Astrocyte (in vitro differentiated cells and primary cell): ENCODE measurements at regions not wholly inside any gene's neighbourhood (a gene's known extent, or its start where the extent isn't known, plus 50 kb on each side); places are given as distances from the start of the nearest gene placed in this dataset.

Experiments used
- DNase-seq: peaks from one replicate; pipeline ENCODE4 v3.0.0-alpha.2; 2010; ENCODE audit warnings: low read depth
- FAIRE-seq: peaks from 2 replicates; lab custom pipeline; 2011; peaks lifted over from hg19 to GRCh38; lab: Jason Lieb, UNC
- H2AFZ ChIP-seq: 2 replicates; pipeline ENCODE4 v1.6.0; 2012; ENCODE audit warnings: low read depth, low read length, inconsistent platforms
- H3K27ac ChIP-seq: 2 replicates; pipeline ENCODE4 v1.5.1; 2011; ENCODE audit warnings: low read depth, low read length, inconsistent platforms
- H3K27me3 ChIP-seq: 2 replicates; pipeline ENCODE4 v1.6.0; 2011; ENCODE audit warnings: low read length, inconsistent platforms; ENCODE audit not compliant: insufficient read depth
- H3K36me3 ChIP-seq: 2 replicates; pipeline ENCODE4 v1.5.1; 2011; ENCODE audit warnings: low read length, inconsistent platforms; ENCODE audit not compliant: insufficient read depth
- H3K4me1 ChIP-seq: 2 replicates; pipeline ENCODE4 v1.5.1; 2011; ENCODE audit warnings: low read length, inconsistent platforms; ENCODE audit not compliant: insufficient read depth
- H3K4me2 ChIP-seq: 2 replicates; pipeline ENCODE4 v1.6.0; 2012; ENCODE audit warnings: low read length, inconsistent platforms
- H3K4me3 ChIP-seq: 2 replicates; pipeline ENCODE4 v1.5.1; 2011; ENCODE audit warnings: low read depth, mild to moderate bottlenecking, low read length, inconsistent platforms; ENCODE audit not compliant: insufficient read depth
- H3K79me2 ChIP-seq: 2 replicates; pipeline ENCODE4 v1.6.0; 2012; ENCODE audit warnings: mild to moderate bottlenecking, low read length, inconsistent platforms; ENCODE audit not compliant: insufficient read depth
- H3K9ac ChIP-seq: 2 replicates; pipeline ENCODE4 v1.6.0; 2012; ENCODE audit warnings: mild to moderate bottlenecking, low read length, inconsistent platforms
- H3K9me3 ChIP-seq: 2 replicates; pipeline ENCODE4 v1.5.1; 2012; ENCODE audit warnings: low read depth, mild to moderate bottlenecking, low read length, inconsistent platforms; ENCODE audit not compliant: insufficient read depth
- H4K20me1 ChIP-seq: 2 replicates; pipeline ENCODE4 v1.6.0; 2012; ENCODE audit warnings: low read length, inconsistent platforms; ENCODE audit not compliant: insufficient read depth
- H3K27ac Mint-ChIP-seq: one replicate; pipeline ENCODE4 v1.8.0; 2021; ENCODE audit warnings: mild to moderate bottlenecking, mixed read lengths; ENCODE audit not compliant: unreplicated experiment
- H3K27me3 Mint-ChIP-seq: one replicate; pipeline ENCODE4 v1.8.0; 2021; ENCODE audit warnings: low read depth, mixed read lengths; ENCODE audit not compliant: unreplicated experiment
- H3K36me3 Mint-ChIP-seq: one replicate; pipeline ENCODE4 v1.8.0; 2021; ENCODE audit warnings: low read depth, mixed read lengths; ENCODE audit not compliant: unreplicated experiment
- H3K4me1 Mint-ChIP-seq: one replicate; pipeline ENCODE4 v1.8.0; 2021; ENCODE audit warnings: low read depth, mixed read lengths; ENCODE audit not compliant: unreplicated experiment
- H3K4me3 Mint-ChIP-seq: one replicate; pipeline ENCODE4 v1.8.0; 2021; ENCODE audit warnings: mild to moderate bottlenecking, moderate library complexity, mixed read lengths; ENCODE audit not compliant: unreplicated experiment
- H3K9me3 Mint-ChIP-seq: one replicate; pipeline ENCODE4 v1.8.0; 2021; ENCODE audit warnings: mild to moderate bottlenecking, mixed read lengths; ENCODE audit not compliant: unreplicated experiment
- EZH2 ChIP-seq: IDR thresholded peaks from 2 replicates; pipeline ENCODE4 v1.6.1; 2012; ENCODE audit warnings: mild to moderate bottlenecking, low read length, inconsistent platforms; ENCODE audit not compliant: insufficient read depth
- TF ChIP-seq, protein P1 (sequence below): IDR thresholded peaks from 2 replicates; pipeline ENCODE4 v1.5.1; 2011; ENCODE audit warnings: low read depth, mild to moderate bottlenecking, inconsistent platforms, low read length, moderate library complexity; ENCODE audit not compliant: insufficient read depth

DNA sequence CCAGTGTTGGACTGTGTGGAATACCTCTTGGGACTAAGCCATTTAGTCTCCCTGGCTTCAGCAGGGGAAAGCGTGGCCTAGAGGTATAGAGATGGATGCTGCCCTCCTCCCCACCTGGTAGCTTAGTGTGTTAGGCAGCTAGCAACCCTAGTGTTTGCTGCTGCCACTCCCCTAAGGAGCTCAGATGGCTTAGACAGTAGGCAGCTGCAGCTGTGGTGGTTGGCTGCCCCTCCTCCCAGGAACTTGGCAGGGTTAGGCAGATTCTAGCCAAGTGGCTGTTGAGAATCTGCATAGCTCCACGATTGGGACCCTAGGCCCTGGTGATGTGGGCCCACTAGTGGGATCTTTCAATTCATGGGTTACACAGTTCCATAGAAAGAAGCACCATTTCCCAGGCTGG is 550.4 kb upstream of the CHAC2 start:
- Histone ChIP-seq H3K9ac (no peak overlapping the region), H3K4me3 (no peak overlapping the region), H2AFZ (no peak overlapping the region), H3K27ac (no peak overlapping the region), H3K9me3 (no peaks in the 10 kb centered on the region), H3K79me2 (no peaks in the 10 kb centered on the region), H3K27me3 (no peaks in the 10 kb centered on the region), H3K36me3 (no peaks in the 10 kb centered on the region), H3K4me1 (no peaks in the 10 kb centered on the region), H3K4me2 (no peak overlapping the region), H4K20me1 (no peaks in the 10 kb centered on the region)
- Mint-ChIP-seq H3K36me3 (peaks cover 2% of the 10 kb centered on the region), H3K4me3 (no peak overlapping the region), H3K4me1 (no peaks in the 10 kb centered on the region), H3K9me3 (peaks cover 7% of the 10 kb centered on the region), H3K27me3 (no peaks in the 10 kb centered on the region), H3K27ac (no peak overlapping the region)
- TF ChIP-seq, protein P1, sequence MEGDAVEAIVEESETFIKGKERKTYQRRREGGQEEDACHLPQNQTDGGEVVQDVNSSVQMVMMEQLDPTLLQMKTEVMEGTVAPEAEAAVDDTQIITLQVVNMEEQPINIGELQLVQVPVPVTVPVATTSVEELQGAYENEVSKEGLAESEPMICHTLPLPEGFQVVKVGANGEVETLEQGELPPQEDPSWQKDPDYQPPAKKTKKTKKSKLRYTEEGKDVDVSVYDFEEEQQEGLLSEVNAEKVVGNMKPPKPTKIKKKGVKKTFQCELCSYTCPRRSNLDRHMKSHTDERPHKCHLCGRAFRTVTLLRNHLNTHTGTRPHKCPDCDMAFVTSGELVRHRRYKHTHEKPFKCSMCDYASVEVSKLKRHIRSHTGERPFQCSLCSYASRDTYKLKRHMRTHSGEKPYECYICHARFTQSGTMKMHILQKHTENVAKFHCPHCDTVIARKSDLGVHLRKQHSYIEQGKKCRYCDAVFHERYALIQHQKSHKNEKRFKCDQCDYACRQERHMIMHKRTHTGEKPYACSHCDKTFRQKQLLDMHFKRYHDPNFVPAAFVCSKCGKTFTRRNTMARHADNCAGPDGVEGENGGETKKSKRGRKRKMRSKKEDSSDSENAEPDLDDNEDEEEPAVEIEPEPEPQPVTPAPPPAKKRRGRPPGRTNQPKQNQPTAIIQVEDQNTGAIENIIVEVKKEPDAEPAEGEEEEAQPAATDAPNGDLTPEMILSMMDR: no peak
- no peak for TF ChIP-seq EZH2
- no peak for FAIRE-seq
- DNase-seq: no peak

- Mint-ChIP-seq H3K9me3 (peaks cover 7% of the 10 kb centered on the region), H3K36me3 (peaks cover 2% of the 10 kb centered on the region), H3K4me1 (no peaks in the 10 kb centered on the region), H3K27me3 (no peaks in the 10 kb centered on the region), H3K27ac (no peak overlapping the region), H3K4me3 (no peak overlapping the region)
- no peak for DNase-seq
- H3K4me1 ChIP-seq: no peaks in the 10 kb centered on the region
- H3K9ac ChIP-seq: no peak overlapping the region
- H3K4me2 ChIP-seq: no peak overlapping the region
- no peaks in the 10 kb centered on the region for H3K27me3 ChIP-seq
- H3K9me3 ChIP-seq: no peaks in the 10 kb centered on the region
- no peaks in the 10 kb centered on the region for H3K36me3 ChIP-seq
- no peaks in the 10 kb centered on the region for H3K79me2 ChIP-seq
- H2AFZ ChIP-seq: no peak overlapping the region
- H3K4me3 ChIP-seq: no peak overlapping the region
- FAIRE-seq: no peak
- H3K27ac ChIP-seq: no peak overlapping the region
- no peak for TF ChIP-seq EZH2
- TF ChIP-seq, protein P1: no peak
- no peaks in the 10 kb centered on the region for H4K20me1 ChIP-seq
These were observed 550.8 kb upstream of the CHAC2 start for GRCh38 chr2:53216805-53217204.

DNA sequence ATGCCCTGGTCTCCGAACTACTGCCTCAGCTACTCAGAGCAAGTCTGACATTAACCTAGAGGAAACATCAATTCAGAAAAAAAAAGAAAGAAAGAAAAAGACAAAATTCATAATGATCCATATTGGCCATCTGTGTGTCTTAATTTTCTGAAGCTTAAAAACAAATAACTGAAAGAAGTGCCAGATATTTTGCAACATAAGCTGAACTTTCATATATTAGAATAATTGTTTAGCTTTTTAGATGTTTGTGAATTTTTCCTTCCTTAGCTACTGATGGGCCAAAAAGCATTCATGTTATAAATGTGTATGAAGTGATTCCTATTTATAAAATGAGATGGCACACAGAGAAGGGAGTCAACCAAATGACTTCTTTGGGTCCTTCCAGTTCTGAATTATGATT is 555.0 kb upstream of the CHAC2 start:
- Histone ChIP-seq H3K79me2 (no peaks in the 10 kb centered on the region), H3K9ac (no peak overlapping the region), H4K20me1 (no peaks in the 10 kb centered on the region), H3K4me2 (no peak overlapping the region), H3K36me3 (no peaks in the 10 kb centered on the region), H2AFZ (no peak overlapping the region), H3K4me3 (no peak overlapping the region), H3K27me3 (no peaks in the 10 kb centered on the region), H3K9me3 (no peaks in the 10 kb centered on the region), H3K4me1 (no peaks in the 10 kb centered on the region), H3K27ac (no peak overlapping the region)
- Mint-ChIP-seq H3K4me3 (no peak overlapping the region), H3K9me3 (peaks cover 7% of the 10 kb centered on the region), H3K4me1 (no peaks in the 10 kb centered on the region), H3K27ac (no peak overlapping the region), H3K36me3 (peaks cover 2% of the 10 kb centered on the region), H3K27me3 (no peaks in the 10 kb centered on the region)
- TF ChIP-seq, protein P1: no peak
- no peak for FAIRE-seq
- DNase-seq: no peak
